OCI-LY7 (cell line): ENCODE measurements at regions not wholly inside any gene's neighbourhood (a gene's known extent, or its start where the extent isn't known, plus 50 kb on each side); places are given as distances from the start of the nearest gene placed in this dataset.

Experiments used
- BruUV-seq: library from RNA; stranded (reverse); fragments of 400-500 nt; replicated peaks from 2 replicates; lab custom pipeline; 2021; lab: Mats Ljungman, UMichigan
- CTCF ChIA-PET: fragments of 300-600 bp; sonication (Branson Sonifier 250); formaldehyde crosslinking; loops from one replicate; lab custom pipeline; 2022; ENCODE audit warnings: antibody characterized with exemption; ENCODE audit not compliant: unreplicated experiment; lab: Charles Lee
- POLR2A ChIA-PET: fragments of 300-600 bp; sonication (Branson Sonifier 250); formaldehyde crosslinking; loops from one replicate; lab custom pipeline; 2022; ENCODE audit warnings: antibody characterized with exemption; lab: Charles Lee
- DNase-seq: peaks from one replicate; pipeline ENCODE4 v3.0.0-alpha.2; 2015; ENCODE audit warnings: low spot score
- H2AFZ ChIP-seq: fragments of 200-600 bp; sonication (generic), shearing (Covaris generic); 2 replicates; pipeline ENCODE4 v1.6.1; 2014; ENCODE audit warnings: mild to moderate bottlenecking, antibody characterized with exemption, low read length, moderate library complexity
- H3K27ac ChIP-seq: fragments of 200-600 bp; sonication (generic); 2 replicates; pipeline ENCODE4 v1.5.1; 2014; ENCODE audit warnings: mixed run types, low read depth, mild to moderate bottlenecking, moderate library complexity, low read length, inconsistent platforms; ENCODE audit not compliant: poor library complexity, severe bottlenecking
- H3K36me3 ChIP-seq: fragments of 200-600 bp; sonication (generic); 2 replicates; pipeline ENCODE4 v1.6.1; 2014; ENCODE audit warnings: mild to moderate bottlenecking, antibody characterized with exemption, low read length, moderate library complexity, mixed read lengths; ENCODE audit not compliant: insufficient read depth
- H3K4me1 ChIP-seq: fragments of 200-600 bp; sonication (generic); 2 replicates; pipeline ENCODE4 v1.5.1; 2014; ENCODE audit warnings: mild to moderate bottlenecking, low read length; ENCODE audit not compliant: insufficient read depth, poor library complexity, severe bottlenecking
- H3K4me2 ChIP-seq: fragments of 200-600 bp; sonication (generic); 2 replicates; pipeline ENCODE4 v1.6.1; 2014; ENCODE audit warnings: mild to moderate bottlenecking, low read length
- H3K4me3 ChIP-seq: fragments of 200-600 bp; sonication (generic); 2 replicates; pipeline ENCODE4 v1.5.1; 2014; ENCODE audit warnings: mild to moderate bottlenecking, low read depth, low read length; ENCODE audit not compliant: poor library complexity, severe bottlenecking
- H3K79me2 ChIP-seq: fragments of 200-600 bp; sonication (generic); 2 replicates; pipeline ENCODE4 v1.6.1; 2016; ENCODE audit warnings: low read depth, mild to moderate bottlenecking, low read length, moderate library complexity, mixed read lengths; ENCODE audit not compliant: insufficient read depth
- H3K9me2 ChIP-seq: fragments of 200-600 bp; sonication (generic); 2 replicates; pipeline ENCODE4 v1.6.1; 2016; ENCODE audit warnings: mild to moderate bottlenecking, low read length, mixed read lengths; ENCODE audit not compliant: insufficient read depth
- H3K9me3 ChIP-seq: fragments of 200-600 bp; sonication (generic); 2 replicates; pipeline ENCODE4 v1.6.1; 2014; ENCODE audit warnings: mild to moderate bottlenecking, mixed run types, low read length, mixed read lengths
- H4K20me1 ChIP-seq: fragments of 200-600 bp; sonication (generic); 2 replicates; pipeline ENCODE4 v1.6.1; 2014; ENCODE audit warnings: mild to moderate bottlenecking, antibody characterized with exemption, low read length, moderate library complexity, mixed read lengths; ENCODE audit not compliant: insufficient read depth
- EZH2phosphoT487 ChIP-seq: fragments of 200-600 bp; sonication (generic); IDR thresholded peaks from 2 replicates; pipeline ENCODE4 v1.6.1; 2018; ENCODE audit warnings: low read depth, borderline replicate concordance, mild to moderate bottlenecking, mixed run types, antibody characterized with exemption, low read length, moderate library complexity, mixed read lengths
- intact Hi-C: fragments of 100-400 bp; cut with micrococcal nuclease; formaldehyde crosslinking; loops from one replicate; pipeline ENCODE4 v1.10.0; 2022; ENCODE audit not compliant: unreplicated experiment
- TF ChIP-seq, protein P1 (sequence below): fragments of 200-600 bp; sonication (generic); conservative IDR thresholded peaks from 2 replicates; pipeline ENCODE4 v1.5.1; 2014; ENCODE audit warnings: mild to moderate bottlenecking, antibody characterized with exemption, low read length, moderate library complexity, mixed read lengths

DNA sequence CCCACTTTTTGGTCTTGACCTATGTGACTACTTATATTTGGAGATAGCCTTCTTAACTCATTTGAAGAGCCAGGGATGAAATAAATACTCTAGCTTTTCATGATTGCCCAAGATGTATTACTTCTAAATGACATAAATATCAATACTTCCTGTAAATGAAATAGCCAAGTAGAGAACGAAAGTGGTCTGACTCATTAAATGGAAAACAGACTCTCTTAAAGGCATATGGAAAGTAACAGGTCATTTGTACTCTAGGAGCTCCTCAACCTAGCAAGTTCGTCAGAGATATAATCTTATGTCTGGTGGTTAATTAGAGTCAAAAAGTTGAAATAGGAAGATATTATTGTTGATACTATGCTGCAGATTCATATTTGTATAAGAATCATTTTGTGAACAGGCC lies 1105.4 kb downstream of the TUSC7 start:
- CTCF ChIA-PET = no interaction called here
- H3K4me1 ChIP-seq = no peaks in the 10 kb centered on the region
- no peaks in the 10 kb centered on the region for H3K79me2 ChIP-seq
- no peak for TF ChIP-seq EZH2phosphoT487
- TF ChIP-seq, protein P1, sequence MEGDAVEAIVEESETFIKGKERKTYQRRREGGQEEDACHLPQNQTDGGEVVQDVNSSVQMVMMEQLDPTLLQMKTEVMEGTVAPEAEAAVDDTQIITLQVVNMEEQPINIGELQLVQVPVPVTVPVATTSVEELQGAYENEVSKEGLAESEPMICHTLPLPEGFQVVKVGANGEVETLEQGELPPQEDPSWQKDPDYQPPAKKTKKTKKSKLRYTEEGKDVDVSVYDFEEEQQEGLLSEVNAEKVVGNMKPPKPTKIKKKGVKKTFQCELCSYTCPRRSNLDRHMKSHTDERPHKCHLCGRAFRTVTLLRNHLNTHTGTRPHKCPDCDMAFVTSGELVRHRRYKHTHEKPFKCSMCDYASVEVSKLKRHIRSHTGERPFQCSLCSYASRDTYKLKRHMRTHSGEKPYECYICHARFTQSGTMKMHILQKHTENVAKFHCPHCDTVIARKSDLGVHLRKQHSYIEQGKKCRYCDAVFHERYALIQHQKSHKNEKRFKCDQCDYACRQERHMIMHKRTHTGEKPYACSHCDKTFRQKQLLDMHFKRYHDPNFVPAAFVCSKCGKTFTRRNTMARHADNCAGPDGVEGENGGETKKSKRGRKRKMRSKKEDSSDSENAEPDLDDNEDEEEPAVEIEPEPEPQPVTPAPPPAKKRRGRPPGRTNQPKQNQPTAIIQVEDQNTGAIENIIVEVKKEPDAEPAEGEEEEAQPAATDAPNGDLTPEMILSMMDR = no peak
- no peaks in the 10 kb centered on the region for H3K9me3 ChIP-seq
- H3K27ac ChIP-seq = no peak overlapping the region
- no peaks in the 10 kb centered on the region for H3K36me3 ChIP-seq
- H4K20me1 ChIP-seq = no peaks in the 10 kb centered on the region
- H3K4me2 ChIP-seq = no peak overlapping the region
- POLR2A ChIA-PET = no interaction called here
- intact Hi-C loops = loop anchor here (5.0 kb wide), 1 partner anchor 182 kb away; no protein-coding TSS in a partner anchor
- H2AFZ ChIP-seq = no peak overlapping the region
- H3K4me3 ChIP-seq = no peak overlapping the region
- H3K9me2 ChIP-seq = no peaks in the 10 kb centered on the region
- BruUV-seq = no TSS peak
- DNase-seq = no peak

DNA sequence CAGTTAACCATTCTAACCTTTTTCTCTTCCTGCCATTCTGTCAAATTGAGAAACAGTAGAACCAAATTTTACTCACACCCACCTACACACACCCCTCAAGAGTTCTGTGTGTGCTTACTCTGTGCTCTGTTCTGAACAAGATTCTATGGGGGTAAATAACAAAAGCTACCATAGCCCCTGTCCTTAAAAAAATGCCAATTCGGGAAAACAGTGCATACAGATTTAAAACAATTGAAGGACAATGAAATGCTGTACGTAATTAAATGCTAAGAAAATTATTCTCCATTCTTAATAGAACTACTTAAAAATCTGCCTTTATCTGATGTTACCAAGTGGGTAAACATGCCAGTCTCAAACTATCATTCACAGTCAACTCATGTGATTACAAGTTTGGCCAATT lies 1107.5 kb downstream of the TUSC7 start:
- H3K36me3 ChIP-seq = no peaks in the 10 kb centered on the region
- H3K9me2 ChIP-seq = no peaks in the 10 kb centered on the region
- TF ChIP-seq, protein P1 = no peak
- no peak for TF ChIP-seq EZH2phosphoT487
- no peak for DNase-seq
- H4K20me1 ChIP-seq = no peaks in the 10 kb centered on the region
- no peaks in the 10 kb centered on the region for H3K4me1 ChIP-seq
- ChIA-PET CTCF (no interaction called here), POLR2A (no interaction called here)
- no TSS peak for BruUV-seq
- no peaks in the 10 kb centered on the region for H3K79me2 ChIP-seq
- H2AFZ ChIP-seq = no peak overlapping the region
- H3K4me3 ChIP-seq = no peak overlapping the region
- H3K9me3 ChIP-seq = no peaks in the 10 kb centered on the region
- no peak overlapping the region for H3K27ac ChIP-seq
- intact Hi-C loops = no loop called here
- H3K4me2 ChIP-seq = no peak overlapping the region

DNA sequence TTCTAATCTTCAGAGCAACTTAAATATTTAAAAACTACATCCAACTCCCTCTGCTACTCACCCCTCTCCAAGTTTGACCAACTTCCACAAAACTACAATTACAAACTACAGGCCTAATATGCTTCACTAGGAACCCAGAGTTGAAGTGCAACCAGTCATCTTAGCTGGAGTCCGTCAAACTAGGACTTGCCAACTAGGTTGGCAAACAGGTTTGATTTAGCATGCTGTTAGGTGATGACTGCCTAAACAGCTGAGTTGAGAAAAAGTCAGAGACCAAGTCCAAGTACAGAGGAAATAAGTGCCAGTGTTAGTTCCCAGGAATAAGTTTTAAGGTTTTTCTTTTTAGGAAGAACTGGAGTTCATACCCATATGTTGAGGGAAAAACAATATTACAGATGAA lies 1109.0 kb downstream of the TUSC7 start:
- Histone ChIP-seq H3K4me2 (no peak overlapping the region), H4K20me1 (no peaks in the 10 kb centered on the region), H3K9me2 (no peaks in the 10 kb centered on the region), H3K27ac (no peak overlapping the region), H2AFZ (no peak overlapping the region), H3K36me3 (no peaks in the 10 kb centered on the region), H3K4me3 (no peak overlapping the region), H3K79me2 (no peaks in the 10 kb centered on the region), H3K4me1 (no peaks in the 10 kb centered on the region), H3K9me3 (no peaks in the 10 kb centered on the region)
- ChIA-PET POLR2A (no interaction called here), CTCF (no interaction called here)
- DNase-seq = no peak
- TF ChIP-seq, protein P1 = no peak
- no peak for TF ChIP-seq EZH2phosphoT487
- no TSS peak for BruUV-seq
- intact Hi-C loops = no loop called here
